Neural cell (in vitro differentiated cells): ENCODE measurements at regions not wholly inside any gene's neighbourhood (a gene's known extent, or its start where the extent isn't known, plus 50 kb on each side); places are given as distances from the start of the nearest gene placed in this dataset.

Experiments
- EP300 ChIP-seq: fragments of 450-650 bp; conservative IDR thresholded peaks from 2 replicates; pipeline ENCODE4 v1.6.1; 2014; ENCODE audit warnings: antibody characterized with exemption, mild to moderate bottlenecking, moderate library complexity; ENCODE audit not compliant: poor library complexity, severe bottlenecking
- EZH2 ChIP-seq: fragments of 200-600, 300-800 bp; shearing (Covaris generic), sonication (generic); IDR thresholded peaks from 2 replicates; pipeline ENCODE4 v1.6.1; 2014; ENCODE audit warnings: antibody characterized with exemption, low read length, borderline replicate concordance, mild to moderate bottlenecking; ENCODE audit not compliant: insufficient read depth, poor library complexity, severe bottlenecking
- MXI1 ChIP-seq: fragments of 450-650 bp; conservative IDR thresholded peaks from 2 replicates; pipeline ENCODE4 v1.6.1; 2014; ENCODE audit warnings: antibody characterized with exemption, mild to moderate bottlenecking; ENCODE audit not compliant: poor library complexity, severe bottlenecking
- POLR2AphosphoS5 ChIP-seq: IDR thresholded peaks from 2 replicates; pipeline ENCODE4 v1.6.1; 2012
- RAD21 ChIP-seq: fragments of 450-650 bp; conservative IDR thresholded peaks from 2 replicates; pipeline ENCODE4 v1.6.1; 2014; ENCODE audit warnings: antibody characterized with exemption, mild to moderate bottlenecking, moderate library complexity
- SMC3 ChIP-seq: fragments of 450-650 bp; conservative IDR thresholded peaks from 2 replicates; pipeline ENCODE4 v1.6.1; 2014; ENCODE audit warnings: antibody characterized with exemption, mild to moderate bottlenecking, moderate library complexity; ENCODE audit not compliant: poor library complexity
- TF ChIP-seq, protein P1 (sequence below): fragments of 450-650 bp; IDR thresholded peaks from 2 replicates; pipeline ENCODE4 v1.5.1; 2014; ENCODE audit warnings: antibody characterized with exemption, mild to moderate bottlenecking, moderate library complexity; ENCODE audit not compliant: poor library complexity, severe bottlenecking

DNA sequence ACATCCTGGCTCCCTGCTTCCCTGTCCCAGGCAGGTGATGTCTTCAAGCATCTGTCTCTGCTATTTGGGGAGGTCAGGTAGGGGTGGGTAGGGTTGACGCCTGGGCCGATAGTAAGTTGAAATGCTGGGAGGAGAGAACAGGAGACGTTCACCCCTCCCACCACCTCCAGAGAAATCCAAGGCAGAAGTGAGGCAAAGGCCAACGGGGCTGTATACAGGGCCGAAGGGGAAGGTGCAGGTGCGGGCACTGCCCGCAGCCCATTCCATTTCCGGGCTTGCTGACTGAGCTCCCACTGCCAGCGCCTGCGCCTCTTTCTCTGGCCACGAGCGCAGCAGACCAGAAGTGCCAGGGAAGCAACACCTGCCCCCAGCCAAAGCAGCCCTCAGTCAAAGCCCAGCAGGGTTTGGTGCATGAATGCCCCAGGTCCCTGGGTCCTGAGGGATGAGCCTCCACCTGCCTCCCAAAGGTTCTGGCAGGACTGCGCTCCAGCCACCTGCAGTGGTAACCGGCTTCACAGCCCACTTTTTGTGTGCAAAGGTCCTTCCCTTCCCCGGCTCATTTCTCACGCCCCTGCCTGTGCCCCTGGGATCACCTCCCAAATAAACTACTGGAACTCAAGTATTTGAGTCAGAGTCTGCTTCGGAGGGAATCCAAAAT is 127.6 kb upstream of the TNRC6C start:
- no peak for TF ChIP-seq EZH2
- TF ChIP-seq, protein P1, sequence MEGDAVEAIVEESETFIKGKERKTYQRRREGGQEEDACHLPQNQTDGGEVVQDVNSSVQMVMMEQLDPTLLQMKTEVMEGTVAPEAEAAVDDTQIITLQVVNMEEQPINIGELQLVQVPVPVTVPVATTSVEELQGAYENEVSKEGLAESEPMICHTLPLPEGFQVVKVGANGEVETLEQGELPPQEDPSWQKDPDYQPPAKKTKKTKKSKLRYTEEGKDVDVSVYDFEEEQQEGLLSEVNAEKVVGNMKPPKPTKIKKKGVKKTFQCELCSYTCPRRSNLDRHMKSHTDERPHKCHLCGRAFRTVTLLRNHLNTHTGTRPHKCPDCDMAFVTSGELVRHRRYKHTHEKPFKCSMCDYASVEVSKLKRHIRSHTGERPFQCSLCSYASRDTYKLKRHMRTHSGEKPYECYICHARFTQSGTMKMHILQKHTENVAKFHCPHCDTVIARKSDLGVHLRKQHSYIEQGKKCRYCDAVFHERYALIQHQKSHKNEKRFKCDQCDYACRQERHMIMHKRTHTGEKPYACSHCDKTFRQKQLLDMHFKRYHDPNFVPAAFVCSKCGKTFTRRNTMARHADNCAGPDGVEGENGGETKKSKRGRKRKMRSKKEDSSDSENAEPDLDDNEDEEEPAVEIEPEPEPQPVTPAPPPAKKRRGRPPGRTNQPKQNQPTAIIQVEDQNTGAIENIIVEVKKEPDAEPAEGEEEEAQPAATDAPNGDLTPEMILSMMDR = no peak
- TF ChIP-seq RAD21 = no peak
- TF ChIP-seq MXI1 = no peak
- TF ChIP-seq SMC3 = no peak
- TF ChIP-seq EP300 = no peak
- TF ChIP-seq POLR2AphosphoS5 = no peak
